ENCODE measurements at regions not wholly inside any gene's neighbourhood (a gene's known extent, or its start where the extent isn't known, plus 50 kb on each side); places are given as distances from the start of the nearest gene placed in this dataset.

DNA sequence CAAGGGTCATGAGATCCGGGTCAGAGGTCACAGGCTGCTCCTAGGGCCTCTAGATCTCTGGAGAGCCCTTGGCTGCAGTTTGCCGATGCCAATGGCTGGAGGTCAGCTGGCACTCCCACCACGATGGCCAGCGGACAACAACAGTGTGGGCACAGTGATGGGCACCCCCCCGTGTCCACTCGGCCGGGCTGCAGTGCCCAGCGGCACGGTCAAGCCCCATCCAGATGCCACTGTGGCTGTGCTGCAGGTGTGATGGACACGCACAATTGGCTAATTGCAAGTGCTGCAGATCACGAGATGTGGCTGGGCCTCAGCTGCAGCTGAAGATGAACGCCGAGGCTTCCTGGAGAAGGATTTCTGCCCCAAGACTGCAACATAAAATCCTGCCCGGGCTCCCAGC lies 80.7 kb downstream of the PDGFA start:
- no peak for DNase-seq (ENCODE audit: low spot score)
- Histone ChIP-seq H3K4me1 (ENCODE audit: insufficient read depth) (peaks cover 14% of the 10 kb centered on the region), H3K36me3 (replicated peaks; ENCODE audit: insufficient read depth, low read depth) (no peaks in the 10 kb centered on the region), H3K4me2 (no peak overlapping the region), H3K9me2 (replicated peaks; ENCODE audit: insufficient read depth) (no peaks in the 10 kb centered on the region), H3K4me3 (no peak overlapping the region), H3K27ac (no peak overlapping the region), H2AFZ (no peak overlapping the region), H3K9me3 (ENCODE audit: low read depth) (no peaks in the 10 kb centered on the region), H3K79me2 (no peaks in the 10 kb centered on the region), H3K27me3 (no peaks in the 10 kb centered on the region), H4K20me1 (ENCODE audit: insufficient read depth, poor library complexity, severe bottlenecking) (no peaks in the 10 kb centered on the region)
- TF ChIP-seq EZH2 (IDR thresholded peaks at IDR 0.05; ENCODE audit: borderline replicate concordance) (no peak), EZH2phosphoT487 (IDR thresholded peaks at IDR 0.05; ENCODE audit: low read depth, severe bottlenecking, unreplicated experiment) (no peak)
- TF ChIP-seq, protein P1, sequence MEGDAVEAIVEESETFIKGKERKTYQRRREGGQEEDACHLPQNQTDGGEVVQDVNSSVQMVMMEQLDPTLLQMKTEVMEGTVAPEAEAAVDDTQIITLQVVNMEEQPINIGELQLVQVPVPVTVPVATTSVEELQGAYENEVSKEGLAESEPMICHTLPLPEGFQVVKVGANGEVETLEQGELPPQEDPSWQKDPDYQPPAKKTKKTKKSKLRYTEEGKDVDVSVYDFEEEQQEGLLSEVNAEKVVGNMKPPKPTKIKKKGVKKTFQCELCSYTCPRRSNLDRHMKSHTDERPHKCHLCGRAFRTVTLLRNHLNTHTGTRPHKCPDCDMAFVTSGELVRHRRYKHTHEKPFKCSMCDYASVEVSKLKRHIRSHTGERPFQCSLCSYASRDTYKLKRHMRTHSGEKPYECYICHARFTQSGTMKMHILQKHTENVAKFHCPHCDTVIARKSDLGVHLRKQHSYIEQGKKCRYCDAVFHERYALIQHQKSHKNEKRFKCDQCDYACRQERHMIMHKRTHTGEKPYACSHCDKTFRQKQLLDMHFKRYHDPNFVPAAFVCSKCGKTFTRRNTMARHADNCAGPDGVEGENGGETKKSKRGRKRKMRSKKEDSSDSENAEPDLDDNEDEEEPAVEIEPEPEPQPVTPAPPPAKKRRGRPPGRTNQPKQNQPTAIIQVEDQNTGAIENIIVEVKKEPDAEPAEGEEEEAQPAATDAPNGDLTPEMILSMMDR (IDR thresholded peaks at IDR 0.05; ENCODE audit: poor library complexity) = no peak
- WGBS (ENCODE audit: low lambda C conversion rate, missing lambda C conversion rate) = 95% methylated on average over 14 of the region's 14 CpGs

DNA sequence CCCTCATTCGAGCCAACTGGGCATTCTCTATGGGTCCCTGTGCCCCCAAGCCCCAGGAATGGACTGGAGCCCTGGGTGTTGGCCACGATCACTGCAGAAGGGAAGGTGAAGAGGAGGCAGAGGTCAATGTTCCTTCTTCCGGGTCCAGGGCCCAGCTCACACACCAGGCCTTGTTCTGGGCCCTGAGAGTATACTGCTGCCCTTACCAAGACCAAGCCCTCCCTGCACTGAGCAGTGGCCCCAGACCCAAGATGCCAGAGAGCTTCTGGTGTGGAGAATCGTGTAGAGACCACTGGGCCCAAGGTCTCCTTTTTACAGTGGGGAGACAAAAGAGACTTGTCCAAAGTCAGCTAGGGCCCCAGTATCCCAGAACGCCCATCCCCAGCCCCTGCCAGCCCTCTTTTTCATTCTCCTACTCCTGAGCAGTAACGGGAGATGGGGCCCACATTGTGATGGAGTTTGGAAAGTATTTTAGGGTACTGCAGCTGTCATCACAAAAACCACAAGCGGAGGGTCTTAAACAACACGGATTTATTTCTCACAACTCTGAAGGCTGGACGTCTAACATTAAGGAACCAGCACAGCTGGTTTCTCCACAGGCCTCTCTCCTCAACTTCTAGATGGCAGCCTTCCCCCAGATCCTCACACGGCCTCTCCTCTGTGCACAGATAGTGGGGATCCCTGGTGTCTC lies 79.4 kb downstream of the PDGFA start:
- H4K20me1 ChIP-seq (ENCODE audit: insufficient read depth, poor library complexity, severe bottlenecking) = no peaks in the 10 kb centered on the region
- no peaks in the 10 kb centered on the region for H3K9me3 ChIP-seq (ENCODE audit: low read depth)
- 84% methylated on average over 10 of the region's 10 CpGs for WGBS (ENCODE audit: low lambda C conversion rate, missing lambda C conversion rate)
- no peak overlapping the region for H3K4me3 ChIP-seq
- no peaks in the 10 kb centered on the region for H3K79me2 ChIP-seq
- no peak overlapping the region for H2AFZ ChIP-seq
- no peak for TF ChIP-seq EZH2phosphoT487 (IDR thresholded peaks at IDR 0.05; ENCODE audit: low read depth, severe bottlenecking, unreplicated experiment)
- TF ChIP-seq, protein P1 (IDR thresholded peaks at IDR 0.05; ENCODE audit: poor library complexity) = no peak
- TF ChIP-seq EZH2 (IDR thresholded peaks at IDR 0.05; ENCODE audit: borderline replicate concordance) = no peak
- H3K27me3 ChIP-seq = no peaks in the 10 kb centered on the region
- H3K27ac ChIP-seq = no peak overlapping the region
- no peaks in the 10 kb centered on the region for H3K9me2 ChIP-seq (replicated peaks; ENCODE audit: insufficient read depth)
- no peak for DNase-seq (ENCODE audit: low spot score)
- H3K4me2 ChIP-seq = no peak overlapping the region
- H3K4me1 ChIP-seq (ENCODE audit: insufficient read depth) = peaks cover 9% of the 10 kb centered on the region
- H3K36me3 ChIP-seq (replicated peaks; ENCODE audit: insufficient read depth, low read depth) = no peaks in the 10 kb centered on the region

DNA sequence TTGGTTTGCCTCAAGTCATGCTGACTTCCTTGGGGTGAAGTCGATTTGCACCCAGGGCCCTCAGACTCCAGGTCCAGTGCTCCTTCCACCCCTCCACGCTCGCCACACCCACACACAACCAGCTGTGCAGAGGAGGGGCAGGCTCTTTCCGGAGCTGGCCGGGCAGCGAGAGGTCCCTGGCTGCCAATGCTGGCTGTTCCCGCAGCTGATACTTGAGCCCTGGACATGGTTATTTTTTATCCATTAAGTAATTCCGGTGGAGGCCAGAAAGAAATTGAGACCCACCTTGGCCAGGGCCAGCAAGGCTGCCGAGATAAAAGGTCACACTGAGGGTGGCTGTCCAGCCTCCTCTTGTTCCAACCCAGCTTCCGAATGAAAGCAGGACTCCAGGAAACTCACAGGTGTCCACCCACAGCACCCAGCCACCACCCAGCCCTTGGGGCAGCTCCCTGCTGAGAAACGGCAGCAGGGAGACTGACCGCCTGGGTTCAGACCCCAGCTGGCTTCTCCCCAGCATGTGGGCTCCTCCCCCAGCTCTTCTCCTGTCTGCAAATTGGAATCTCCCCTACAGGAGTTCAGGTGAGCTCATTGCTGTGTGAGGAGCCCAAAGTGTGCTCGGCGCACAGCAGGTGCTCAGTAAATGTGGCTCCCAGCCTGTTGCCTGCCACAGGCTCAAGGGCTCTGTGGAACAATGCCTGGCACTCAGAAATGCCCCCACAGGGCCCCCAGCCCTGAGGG lies 77.8 kb downstream of the PDGFA start:
- TF ChIP-seq EZH2 (IDR thresholded peaks at IDR 0.05; ENCODE audit: borderline replicate concordance) (no peak), EZH2phosphoT487 (IDR thresholded peaks at IDR 0.05; ENCODE audit: low read depth, severe bottlenecking, unreplicated experiment) (no peak)
- TF ChIP-seq, protein P1 (IDR thresholded peaks at IDR 0.05; ENCODE audit: poor library complexity) = no peak
- peaks cover 3% of the 10 kb centered on the region for H3K4me1 ChIP-seq (ENCODE audit: insufficient read depth)
- WGBS (ENCODE audit: low lambda C conversion rate, missing lambda C conversion rate) = 90% methylated on average over 14 of the region's 14 CpGs
- DNase-seq (ENCODE audit: low spot score) = no peak
- no peaks in the 10 kb centered on the region for H3K27me3 ChIP-seq
- no peaks in the 10 kb centered on the region for H3K79me2 ChIP-seq
- H3K9me2 ChIP-seq (replicated peaks; ENCODE audit: insufficient read depth) = no peaks in the 10 kb centered on the region
- H3K9me3 ChIP-seq (ENCODE audit: low read depth) = no peaks in the 10 kb centered on the region
- H3K4me2 ChIP-seq = no peak overlapping the region
- no peaks in the 10 kb centered on the region for H4K20me1 ChIP-seq (ENCODE audit: insufficient read depth, poor library complexity, severe bottlenecking)
- H3K27ac ChIP-seq = no peak overlapping the region
- no peak overlapping the region for H3K4me3 ChIP-seq
- no peaks in the 10 kb centered on the region for H3K36me3 ChIP-seq (replicated peaks; ENCODE audit: insufficient read depth, low read depth)
- no peak overlapping the region for H2AFZ ChIP-seq

Data from hepatocyte (in vitro differentiated cells).